GM19395 (cell line): ENCODE measurements at regions not wholly inside any gene's neighbourhood (a gene's known extent, or its start where the extent isn't known, plus 50 kb on each side); places are given as distances from the start of the nearest gene placed in this dataset.

Experiments
- ATAC-seq: cut with Tn5 transposase; IDR thresholded peaks from one replicate; pipeline ENCODE4 v1.9.1; 2021; ENCODE audit warnings: mild to moderate bottlenecking, moderate library complexity; ENCODE audit not compliant: unreplicated experiment

- ATAC-seq: no peak
These were observed 612.3 kb upstream of the SLITRK5 start for GRCh38 chr13:87058786-87059329.

GRCh38 chr13:87078947-87079795, 592.0 kb upstream of the SLITRK5 start:
- no peak for ATAC-seq

- ATAC-seq: no peak
These were observed 590.9 kb upstream of the SLITRK5 start for GRCh38 chr13:87080100-87080779.

- ATAC-seq: no peak
These were observed 587.0 kb upstream of the SLITRK5 start for GRCh38 chr13:87084192-87084591.

- no peak for ATAC-seq
These were observed 583.4 kb upstream of the SLITRK5 start for GRCh38 chr13:87087741-87088140.

- ATAC-seq: no peak
These were observed 581.8 kb upstream of the SLITRK5 start for GRCh38 chr13:87089391-87089790.

- ATAC-seq: no peak
These were observed 577.8 kb upstream of the SLITRK5 start for GRCh38 chr13:87093399-87093798.

GRCh38 chr13:87094646-87095045, 576.5 kb upstream of the SLITRK5 start:
- ATAC-seq: no peak

- ATAC-seq: no peak
These were observed 570.7 kb upstream of the SLITRK5 start for GRCh38 chr13:87100431-87100830.

- ATAC-seq: no peak
These were observed 563.5 kb upstream of the SLITRK5 start for GRCh38 chr13:87107651-87108050.

- no peak for ATAC-seq
These were observed 550.7 kb upstream of the SLITRK5 start for GRCh38 chr13:87120476-87120875.

- no peak for ATAC-seq
These were observed 548.6 kb upstream of the SLITRK5 start for GRCh38 chr13:87122551-87122950.

- ATAC-seq: no peak
These were observed 547.0 kb upstream of the SLITRK5 start for GRCh38 chr13:87123987-87124784.

GRCh38 chr13:87124785-87125074, 546.4 kb upstream of the SLITRK5 start:
- ATAC-seq: no peak

GRCh38 chr13:87128036-87128435, 543.1 kb upstream of the SLITRK5 start:
- no peak for ATAC-seq

GRCh38 chr13:87128491-87128890, 542.7 kb upstream of the SLITRK5 start:
- no peak for ATAC-seq

GRCh38 chr13:87129602-87130300, 541.4 kb upstream of the SLITRK5 start:
- ATAC-seq: no peak

GRCh38 chr13:87130423-87130822, 540.7 kb upstream of the SLITRK5 start:
- ATAC-seq: no peak

GRCh38 chr13:87131611-87132010, 539.6 kb upstream of the SLITRK5 start:
- no peak for ATAC-seq

GRCh38 chr13:87138866-87139265, 532.3 kb upstream of the SLITRK5 start:
- no peak for ATAC-seq

GRCh38 chr13:87147076-87147475, 524.1 kb upstream of the SLITRK5 start:
- no peak for ATAC-seq
